CD4-positive, alpha-beta T cell treated with Interleukin-15 for 4 hours (primary cell): ENCODE measurements at regions not wholly inside any gene's neighbourhood (a gene's known extent, or its start where the extent isn't known, plus 50 kb on each side); places are given as distances from the start of the nearest gene placed in this dataset.
"Not testable (repeated sequence)": the region's sequence is repeated elsewhere in the genome, so short reads cannot be mapped to it uniquely, and the experiment has no call there.

Source experiments
- DNase-seq: peaks from one replicate; pipeline ENCODE4 v3.0.0-alpha.2; 2020; ENCODE audit warnings: low spot score

- no peak for DNase-seq
Observed at GRCh38 chr12:92395322-92395721, 249.7 kb upstream of the BTG1 start.

- DNase-seq = no peak
Observed at GRCh38 chr12:92394895-92395294, 249.2 kb upstream of the BTG1 start.

DNA sequence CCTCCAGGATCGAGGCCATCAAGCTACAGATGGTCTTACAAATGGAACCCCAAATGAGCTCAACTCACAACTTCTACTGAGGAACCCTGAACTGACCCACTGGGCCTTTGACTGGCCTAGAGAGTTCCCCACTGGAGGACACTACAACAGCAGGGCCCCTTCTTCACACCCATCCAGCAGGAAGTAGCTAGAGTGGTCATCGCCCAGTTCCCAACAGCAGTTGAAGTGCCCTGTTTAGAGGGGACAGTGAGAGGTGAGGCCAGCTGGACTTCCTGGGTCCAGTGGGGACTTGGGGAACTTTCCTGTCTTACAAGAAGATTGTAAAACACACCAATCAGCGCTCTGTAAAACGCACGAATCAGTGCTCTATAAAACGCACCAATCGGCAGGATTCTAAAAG, 247.9 kb upstream of the BTG1 start:
- no peak for DNase-seq

- not testable (repeated sequence) for DNase-seq
Observed at GRCh38 chr12:92391726-92392125, 246.1 kb upstream of the BTG1 start.

GRCh38 chr12:92389466-92389865, 243.8 kb upstream of the BTG1 start:
- DNase-seq = no peak

- DNase-seq = no peak
Observed at GRCh38 chr12:92385296-92385695, 239.7 kb upstream of the BTG1 start.

DNA sequence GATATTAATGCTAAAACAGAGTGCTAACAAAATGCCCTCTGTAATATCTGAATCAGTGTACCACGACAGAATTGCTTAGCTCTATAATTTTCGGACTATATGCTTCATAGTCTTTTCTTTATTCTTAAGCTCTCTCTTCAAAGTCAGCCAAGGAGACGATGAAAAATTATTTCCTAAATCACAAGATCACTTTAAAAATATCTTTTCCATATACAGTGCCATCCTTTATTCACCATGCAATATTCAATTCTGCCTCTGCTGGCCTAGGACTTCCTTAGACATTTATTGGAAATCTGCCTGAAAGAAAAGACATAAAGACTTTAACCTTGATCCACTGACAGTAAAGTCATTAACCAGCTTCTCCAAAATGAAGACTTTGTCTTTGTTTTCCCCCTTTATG, 238.9 kb upstream of the BTG1 start:
- DNase-seq = no peak

GRCh38 chr12:92382383-92382878, 236.8 kb upstream of the BTG1 start:
- no peak for DNase-seq

DNA sequence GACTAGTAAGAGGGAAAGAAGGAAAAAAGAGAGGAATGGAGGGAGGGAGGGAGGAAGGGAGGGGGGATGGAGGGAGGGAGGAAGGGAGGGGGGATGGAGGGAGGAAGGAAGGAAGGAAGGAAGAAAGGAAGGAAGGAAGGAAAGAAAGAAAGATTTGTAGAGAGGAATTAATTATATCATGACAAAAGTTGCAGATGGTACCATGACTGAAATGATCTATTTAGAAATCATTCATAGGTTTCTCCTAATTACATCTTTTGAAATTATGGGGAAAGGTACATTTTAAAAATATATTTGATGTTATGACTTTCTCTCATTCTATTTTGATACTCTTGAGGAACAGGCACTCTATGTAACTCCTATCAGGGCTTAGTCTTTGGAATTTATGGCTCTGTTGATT, 236.2 kb upstream of the BTG1 start:
- no peak for DNase-seq

DNA sequence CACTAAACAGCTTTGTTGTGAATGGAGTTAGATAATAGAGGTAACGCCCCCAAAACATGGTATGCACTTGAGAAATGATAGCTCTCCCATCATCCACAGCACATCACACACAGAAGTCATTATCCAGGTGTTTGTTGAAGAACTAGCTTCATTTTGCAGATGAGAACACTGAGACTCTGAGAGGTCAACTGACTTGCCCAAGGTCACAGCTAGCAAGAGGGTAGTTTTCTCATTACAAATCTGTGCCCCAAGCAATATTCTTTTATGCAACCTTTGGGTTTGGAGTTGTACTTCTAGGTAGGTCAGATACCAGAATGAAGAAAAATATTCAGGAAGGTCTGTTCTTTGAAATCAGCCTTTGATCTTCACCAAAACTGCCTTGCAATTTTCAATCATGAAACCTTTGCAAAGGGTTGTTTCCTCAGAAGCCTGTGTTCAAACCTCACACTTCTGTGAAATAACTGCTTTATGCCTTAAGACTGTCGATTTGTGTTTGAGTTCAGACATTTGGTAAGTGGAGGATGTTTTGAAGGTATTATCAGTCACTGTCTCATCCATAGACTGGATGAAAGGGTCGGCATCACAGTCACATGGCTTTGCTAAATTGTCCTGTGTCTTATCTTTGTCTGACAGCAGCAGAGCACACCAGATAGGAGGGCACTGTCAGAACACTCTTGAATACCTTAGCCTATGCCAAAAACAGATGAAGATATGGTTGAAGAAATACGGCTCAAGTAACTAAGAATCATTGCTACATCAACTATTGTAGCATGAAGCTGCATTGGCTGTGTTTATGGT, 233.2 kb upstream of the BTG1 start:
- peak; percentile 70 for DNase-seq

- DNase-seq = not testable (repeated sequence)
Observed at GRCh38 chr12:92375504-92375903, 229.9 kb upstream of the BTG1 start.

DNA sequence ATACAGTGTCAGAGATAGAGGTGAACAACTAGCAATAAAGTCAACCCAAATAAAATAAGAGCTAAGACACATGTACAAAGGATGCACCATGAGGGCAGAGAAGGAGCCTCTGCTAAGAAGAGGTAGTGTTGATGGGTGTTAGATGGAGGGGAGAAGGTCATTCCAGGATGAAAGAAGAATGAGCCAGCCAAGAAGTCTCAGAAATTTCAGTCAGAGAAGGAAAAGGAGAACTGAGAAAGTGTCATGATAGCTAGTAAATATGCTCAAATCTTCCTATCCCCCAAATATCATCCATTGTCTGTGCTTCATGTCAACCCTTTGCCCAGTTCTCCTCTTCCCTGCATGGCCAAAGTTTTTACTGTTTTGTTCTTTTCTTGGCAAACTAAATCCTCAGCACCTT, 225.2 kb upstream of the BTG1 start:
- DNase-seq = no peak

- no peak for DNase-seq
Observed at GRCh38 chr12:92369636-92370035, 224.0 kb upstream of the BTG1 start.

- DNase-seq = no peak
Observed at GRCh38 chr12:92369056-92369455, 223.4 kb upstream of the BTG1 start.

DNA sequence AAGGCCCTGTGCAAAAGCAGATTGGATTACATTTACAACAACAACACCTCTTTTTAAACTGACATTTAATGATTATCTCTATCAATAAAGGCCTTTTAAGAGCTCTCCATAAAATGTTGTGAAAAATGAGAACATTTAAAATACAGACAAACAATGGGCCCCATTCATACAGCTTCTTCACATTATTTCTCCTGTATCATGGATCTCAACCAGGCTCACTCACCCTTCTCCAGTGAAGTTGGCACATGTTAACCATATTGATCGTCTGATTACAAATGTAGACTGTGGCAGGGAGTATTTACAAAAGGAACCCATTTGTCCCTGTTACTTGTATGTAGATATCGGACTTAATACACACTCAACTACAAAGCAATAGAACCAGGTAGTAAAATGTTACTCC, 220.2 kb upstream of the BTG1 start:
- no peak for DNase-seq

- no peak for DNase-seq
Observed at GRCh38 chr12:92365333-92365732, 219.7 kb upstream of the BTG1 start.

DNA sequence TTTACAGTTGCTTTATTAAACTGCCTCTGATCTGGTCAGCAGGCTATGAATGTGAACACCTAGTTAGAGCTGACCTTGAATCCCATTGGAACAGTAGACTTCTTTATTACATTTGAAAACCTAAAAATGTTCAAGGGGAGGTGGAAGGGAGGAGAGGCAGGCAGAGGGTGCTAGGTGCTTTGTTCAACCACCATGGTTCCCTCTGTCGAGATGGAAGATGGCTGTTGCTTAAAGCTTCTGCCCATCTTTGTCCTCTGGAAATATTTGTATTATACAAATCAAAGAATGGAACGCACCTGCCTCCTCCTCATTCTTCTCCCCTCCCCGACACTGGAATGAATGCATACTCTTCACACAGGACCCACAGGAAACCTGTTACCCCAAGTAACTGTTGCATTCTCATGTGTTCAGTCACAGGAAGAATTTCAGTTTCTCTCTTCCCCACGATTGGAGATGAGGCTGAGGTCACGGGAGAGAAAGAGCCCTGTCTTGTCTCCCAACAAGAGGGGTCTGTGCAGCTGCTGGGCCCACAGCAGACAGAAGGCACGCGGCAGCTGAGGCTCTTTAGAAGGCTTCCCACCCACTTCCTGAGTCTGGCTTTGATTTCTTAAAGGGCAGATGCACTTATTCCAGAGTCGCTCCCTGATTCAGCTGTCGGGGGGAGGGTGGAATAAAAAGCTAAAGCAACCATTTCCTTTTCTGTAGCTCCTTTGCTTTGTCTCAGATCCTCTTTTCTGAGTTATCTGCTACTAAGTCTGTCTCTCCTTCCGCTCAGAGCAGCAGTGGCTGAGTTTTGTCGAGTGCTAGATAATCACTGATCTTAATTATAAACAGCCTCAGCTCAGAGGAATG, 217.9 kb upstream of the BTG1 start:
- DNase-seq = peak; percentile 52

- peak; percentile 17 for DNase-seq
Observed at GRCh38 chr12:92362785-92363184, 217.1 kb upstream of the BTG1 start.

DNA sequence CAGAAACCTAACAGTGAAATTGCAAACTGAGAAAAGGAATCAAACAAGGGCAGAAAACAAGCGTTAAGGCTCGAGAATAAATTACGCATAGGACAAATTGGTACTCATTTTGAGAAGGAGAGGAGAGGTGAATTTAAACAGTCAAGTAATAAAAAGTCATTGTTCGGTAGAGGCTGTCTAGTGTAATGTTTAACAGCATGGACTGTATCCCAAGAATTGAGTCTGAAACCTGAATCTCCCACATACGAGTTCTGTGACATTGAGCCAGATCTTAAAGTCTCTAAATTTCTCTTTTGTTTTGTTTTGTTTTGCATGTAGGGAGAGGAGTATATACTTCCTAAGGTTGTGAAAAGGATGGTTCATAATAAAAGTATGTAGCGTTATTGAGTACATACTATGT, 216.5 kb upstream of the BTG1 start:
- no peak for DNase-seq

GRCh38 chr12:92360543-92360942, 214.9 kb upstream of the BTG1 start:
- peak; percentile 55 for DNase-seq

- DNase-seq = no peak
Observed at GRCh38 chr12:92359581-92360209, 214.0 kb upstream of the BTG1 start.

DNA sequence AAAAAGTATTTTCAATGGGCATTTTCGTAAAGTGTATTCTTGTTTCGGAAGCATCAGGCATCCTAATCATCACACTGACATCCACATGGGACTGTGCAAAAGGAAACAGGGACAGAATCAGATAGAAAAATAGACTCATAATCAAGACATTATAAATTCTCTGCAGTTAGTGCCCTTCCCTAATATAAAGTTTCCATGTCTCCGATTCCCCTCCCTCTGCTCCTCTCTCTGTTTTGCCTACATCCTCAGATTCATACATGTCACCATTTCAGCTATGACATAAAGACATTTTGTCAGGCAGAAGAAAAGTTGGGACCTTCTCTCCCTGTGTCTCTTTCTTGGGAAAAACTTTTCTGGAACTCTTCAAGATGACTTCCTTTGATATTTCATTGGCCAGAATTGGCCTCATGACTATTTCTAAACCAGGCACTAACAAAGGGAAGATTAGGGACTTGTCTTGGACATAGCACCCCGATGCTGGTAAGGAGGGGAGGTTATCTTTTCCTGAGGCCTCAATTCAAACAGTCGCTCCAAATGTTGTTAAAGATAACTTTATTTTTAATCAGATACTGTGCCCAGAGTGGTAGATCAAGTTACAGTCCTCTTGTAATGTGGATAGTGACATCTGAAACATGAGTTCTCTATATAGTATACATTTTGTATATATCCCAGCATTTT, 212.1 kb upstream of the BTG1 start:
- no peak for DNase-seq
